ENCODE measurements at regions not wholly inside any gene's neighbourhood (a gene's known extent, or its start where the extent isn't known, plus 50 kb on each side); places are given as distances from the start of the nearest gene placed in this dataset.

DNA sequence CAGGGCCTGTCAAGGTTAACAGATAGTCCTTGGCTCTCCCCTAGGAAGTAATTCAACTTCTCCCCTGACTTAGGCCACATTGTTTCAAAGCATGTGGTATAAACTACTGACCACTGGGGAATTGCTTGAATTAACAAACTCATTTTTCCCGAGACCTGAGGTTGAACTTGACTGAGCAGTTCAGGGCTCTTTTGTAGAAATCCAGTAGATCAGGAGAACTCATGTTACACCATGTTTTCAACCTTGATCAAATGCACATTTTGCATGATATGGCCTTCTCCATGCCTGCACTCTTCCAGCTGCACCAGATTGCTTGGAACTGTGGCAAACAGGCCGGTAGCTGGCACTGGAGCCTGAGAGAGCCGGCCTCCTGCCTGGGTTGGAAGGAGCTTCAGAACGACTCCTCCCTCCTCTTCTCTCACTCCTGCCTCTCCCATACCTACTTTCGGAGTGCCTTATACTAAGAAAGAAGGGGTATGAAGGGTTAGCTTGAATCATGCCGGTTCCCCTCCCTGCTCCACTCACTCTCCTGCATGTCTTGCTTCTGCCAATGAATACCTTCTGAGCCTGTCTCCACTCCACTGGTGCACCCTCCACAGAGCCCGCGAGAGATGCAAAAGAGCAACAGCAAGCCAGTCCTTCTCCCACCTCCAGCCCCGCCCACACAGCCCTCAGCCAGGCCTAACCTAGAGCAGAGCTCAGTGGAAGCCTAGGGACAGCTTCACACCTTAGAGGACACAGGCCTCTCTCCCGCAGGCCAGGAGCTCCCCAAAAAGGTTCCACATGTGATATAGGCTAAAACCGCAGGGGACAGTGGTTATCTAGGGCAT, 159.4 kb downstream of the MACROH2A1 start:
- no peaks in the 10 kb centered on the region for H3K36me3 ChIP-seq (ENCODE audit: control insufficient read depth, low read length)
- no peaks in the 10 kb centered on the region for H3F3A ChIP-seq (ENCODE audit: control insufficient read depth, insufficient read depth)
- no peaks in the 10 kb centered on the region for H3K79me2 ChIP-seq (ENCODE audit: control insufficient read depth, low read length)
- no peaks in the 10 kb centered on the region for H3K27me3 ChIP-seq (ENCODE audit: control insufficient read depth, low read length)
- H3K4me2 ChIP-seq (ENCODE audit: low read length): no peak overlapping the region
- H3K4me1 ChIP-seq (ENCODE audit: control insufficient read depth, low read length): no peaks in the 10 kb centered on the region
- no peaks in the 10 kb centered on the region for H4K20me1 ChIP-seq (ENCODE audit: control insufficient read depth, insufficient read depth, low read depth, low read length)
- TF ChIP-seq EZH2phosphoT487 (IDR thresholded peaks at IDR 0.05; ENCODE audit: borderline replicate concordance, low read length): no peak
- TF ChIP-seq, protein P1, sequence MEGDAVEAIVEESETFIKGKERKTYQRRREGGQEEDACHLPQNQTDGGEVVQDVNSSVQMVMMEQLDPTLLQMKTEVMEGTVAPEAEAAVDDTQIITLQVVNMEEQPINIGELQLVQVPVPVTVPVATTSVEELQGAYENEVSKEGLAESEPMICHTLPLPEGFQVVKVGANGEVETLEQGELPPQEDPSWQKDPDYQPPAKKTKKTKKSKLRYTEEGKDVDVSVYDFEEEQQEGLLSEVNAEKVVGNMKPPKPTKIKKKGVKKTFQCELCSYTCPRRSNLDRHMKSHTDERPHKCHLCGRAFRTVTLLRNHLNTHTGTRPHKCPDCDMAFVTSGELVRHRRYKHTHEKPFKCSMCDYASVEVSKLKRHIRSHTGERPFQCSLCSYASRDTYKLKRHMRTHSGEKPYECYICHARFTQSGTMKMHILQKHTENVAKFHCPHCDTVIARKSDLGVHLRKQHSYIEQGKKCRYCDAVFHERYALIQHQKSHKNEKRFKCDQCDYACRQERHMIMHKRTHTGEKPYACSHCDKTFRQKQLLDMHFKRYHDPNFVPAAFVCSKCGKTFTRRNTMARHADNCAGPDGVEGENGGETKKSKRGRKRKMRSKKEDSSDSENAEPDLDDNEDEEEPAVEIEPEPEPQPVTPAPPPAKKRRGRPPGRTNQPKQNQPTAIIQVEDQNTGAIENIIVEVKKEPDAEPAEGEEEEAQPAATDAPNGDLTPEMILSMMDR (IDR thresholded peaks at IDR 0.05; ENCODE audit: low read depth, low read length, poor library complexity, severe bottlenecking): no peak
- no peaks in the 10 kb centered on the region for H3K9me2 ChIP-seq (replicated peaks; ENCODE audit: control insufficient read depth, low read length)
- H3K9me3 ChIP-seq (ENCODE audit: control insufficient read depth, insufficient read depth, low read length): no peaks in the 10 kb centered on the region
- H3K4me3 ChIP-seq (ENCODE audit: low read length): no peak overlapping the region
- no peak overlapping the region for H3K27ac ChIP-seq (ENCODE audit: low read depth, low read length)

DNA sequence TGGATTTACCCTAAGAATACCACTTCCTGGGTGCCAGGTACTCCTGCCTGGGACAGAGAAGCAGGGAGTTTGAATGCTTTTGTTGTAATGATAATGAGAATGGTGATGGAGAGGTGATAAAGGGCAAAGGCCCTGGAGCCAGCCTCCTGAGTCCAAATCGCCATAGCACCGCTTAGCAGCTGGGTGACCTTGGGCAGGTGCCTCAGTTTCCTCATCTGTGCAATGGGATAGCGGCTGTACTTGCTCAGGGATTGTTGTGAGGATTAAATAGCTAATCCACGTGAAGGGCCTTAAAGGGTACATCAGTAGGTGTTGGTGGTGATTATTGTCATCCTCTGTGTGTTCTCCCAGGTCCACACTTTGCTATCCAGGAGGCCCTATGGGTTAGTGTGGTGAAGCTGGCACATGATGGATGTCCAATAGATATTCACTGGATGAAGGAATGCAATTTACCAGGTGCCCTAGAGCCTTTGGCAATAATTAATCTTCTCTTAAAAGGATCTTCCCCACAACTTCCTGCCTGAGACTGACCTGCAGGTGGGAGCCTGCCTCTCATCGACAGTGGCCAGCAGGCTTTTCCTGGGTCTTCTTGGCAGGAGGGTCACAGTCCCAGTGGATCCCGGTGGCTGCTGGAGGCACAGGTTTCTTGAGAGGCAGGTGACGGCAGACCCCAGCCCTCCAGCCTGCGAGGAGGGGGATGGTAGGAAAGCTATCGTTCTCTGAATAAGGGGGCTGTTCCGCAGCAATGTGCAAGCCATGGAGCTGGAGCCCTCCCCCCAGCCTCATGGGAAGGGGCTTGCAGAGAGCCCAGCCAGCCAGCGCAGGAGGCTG, 160.2 kb downstream of the MACROH2A1 start:
- H3K9me3 ChIP-seq (ENCODE audit: control insufficient read depth, insufficient read depth, low read length): no peaks in the 10 kb centered on the region
- H4K20me1 ChIP-seq (ENCODE audit: control insufficient read depth, insufficient read depth, low read depth, low read length): no peaks in the 10 kb centered on the region
- no peaks in the 10 kb centered on the region for H3K79me2 ChIP-seq (ENCODE audit: control insufficient read depth, low read length)
- H3K36me3 ChIP-seq (ENCODE audit: control insufficient read depth, low read length): no peaks in the 10 kb centered on the region
- H3K4me3 ChIP-seq (ENCODE audit: low read length): no peak overlapping the region
- no peaks in the 10 kb centered on the region for H3K4me1 ChIP-seq (ENCODE audit: control insufficient read depth, low read length)
- H3K9me2 ChIP-seq (replicated peaks; ENCODE audit: control insufficient read depth, low read length): no peaks in the 10 kb centered on the region
- no peaks in the 10 kb centered on the region for H3K27me3 ChIP-seq (ENCODE audit: control insufficient read depth, low read length)
- no peak for TF ChIP-seq EZH2phosphoT487 (IDR thresholded peaks at IDR 0.05; ENCODE audit: borderline replicate concordance, low read length)
- H3K27ac ChIP-seq (ENCODE audit: low read depth, low read length): no peak overlapping the region
- no peaks in the 10 kb centered on the region for H3F3A ChIP-seq (ENCODE audit: control insufficient read depth, insufficient read depth)
- no peak overlapping the region for H3K4me2 ChIP-seq (ENCODE audit: low read length)

DNA sequence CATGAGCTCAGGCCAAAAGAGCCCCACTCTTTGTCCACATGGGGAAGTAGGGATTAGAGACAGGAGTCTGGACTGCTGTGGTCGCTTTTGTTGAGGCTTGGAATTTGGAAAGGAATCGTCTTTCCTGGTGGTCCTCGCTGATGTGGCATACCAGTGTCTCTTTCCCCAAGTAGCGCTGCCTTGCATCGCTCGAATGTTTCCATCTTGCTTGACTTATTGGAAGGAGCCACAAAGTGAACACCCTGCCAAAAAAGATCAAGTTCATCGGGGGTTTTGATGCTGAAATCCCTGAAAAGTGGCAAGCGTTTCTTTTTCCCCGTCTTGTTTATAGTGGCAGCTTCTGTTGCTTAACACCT, 161.3 kb downstream of the MACROH2A1 start:
- no peaks in the 10 kb centered on the region for H3K27me3 ChIP-seq (ENCODE audit: control insufficient read depth, low read length)
- no peaks in the 10 kb centered on the region for H3K4me1 ChIP-seq (ENCODE audit: control insufficient read depth, low read length)
- H3K9me2 ChIP-seq (replicated peaks; ENCODE audit: control insufficient read depth, low read length): no peaks in the 10 kb centered on the region
- H3K79me2 ChIP-seq (ENCODE audit: control insufficient read depth, low read length): no peaks in the 10 kb centered on the region
- H3F3A ChIP-seq (ENCODE audit: control insufficient read depth, insufficient read depth): no peaks in the 10 kb centered on the region
- H3K4me3 ChIP-seq (ENCODE audit: low read length): no peak overlapping the region
- no peaks in the 10 kb centered on the region for H3K9me3 ChIP-seq (ENCODE audit: control insufficient read depth, insufficient read depth, low read length)
- H4K20me1 ChIP-seq (ENCODE audit: control insufficient read depth, insufficient read depth, low read depth, low read length): no peaks in the 10 kb centered on the region
- no peaks in the 10 kb centered on the region for H3K36me3 ChIP-seq (ENCODE audit: control insufficient read depth, low read length)
- H3K27ac ChIP-seq (ENCODE audit: low read depth, low read length): no peak overlapping the region
- no peak for TF ChIP-seq EZH2phosphoT487 (IDR thresholded peaks at IDR 0.05; ENCODE audit: borderline replicate concordance, low read length)
- TF ChIP-seq, protein P1 (IDR thresholded peaks at IDR 0.05; ENCODE audit: low read depth, low read length, poor library complexity, severe bottlenecking): no peak
- H3K4me2 ChIP-seq (ENCODE audit: low read length): no peak overlapping the region
